HG03558 (cell line): ENCODE measurements at regions not wholly inside any gene's neighbourhood (a gene's known extent, or its start where the extent isn't known, plus 50 kb on each side); places are given as distances from the start of the nearest gene placed in this dataset.
"Not testable (repeated sequence)": the region's sequence is repeated elsewhere in the genome, so short reads cannot be mapped to it uniquely, and the experiment has no call there.

Experiments
- ATAC-seq: cut with Tn5 transposase; IDR thresholded peaks from one replicate; pipeline ENCODE4 v1.9.1; 2021; ENCODE audit warnings: moderate number of reproducible peaks; ENCODE audit not compliant: unreplicated experiment; ENCODE audit errors: extremely low read depth

- no peak for ATAC-seq
These were observed 332.6 kb upstream of the TPK1 start for GRCh38 chr7:145168427-145168826.

DNA sequence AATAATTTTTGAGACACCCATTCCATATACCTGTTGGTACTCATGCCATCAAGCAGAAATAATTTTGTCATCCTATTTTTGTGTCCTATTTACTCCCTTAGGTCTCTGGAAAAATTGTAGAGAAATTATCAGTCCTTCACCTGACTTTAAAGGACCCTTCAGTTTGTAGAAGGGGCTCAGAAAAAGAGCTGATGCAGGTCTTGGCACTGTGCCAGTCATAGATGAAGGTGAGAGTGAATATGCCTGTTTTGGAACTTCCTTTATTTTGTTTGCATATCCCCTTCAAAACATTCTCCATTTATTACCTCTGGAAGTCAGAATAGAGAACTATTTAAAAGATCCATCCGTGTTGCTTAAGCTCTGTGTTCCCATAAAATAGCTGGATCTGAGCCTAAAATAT is 321.0 kb upstream of the TPK1 start:
- ATAC-seq: no peak

- no peak for ATAC-seq
These were observed 316.7 kb upstream of the TPK1 start for GRCh38 chr7:145152589-145152988.

- no peak for ATAC-seq
These were observed 315.8 kb upstream of the TPK1 start for GRCh38 chr7:145151676-145152075.

- no peak for ATAC-seq
These were observed 312.0 kb upstream of the TPK1 start for GRCh38 chr7:145147865-145148264.

DNA sequence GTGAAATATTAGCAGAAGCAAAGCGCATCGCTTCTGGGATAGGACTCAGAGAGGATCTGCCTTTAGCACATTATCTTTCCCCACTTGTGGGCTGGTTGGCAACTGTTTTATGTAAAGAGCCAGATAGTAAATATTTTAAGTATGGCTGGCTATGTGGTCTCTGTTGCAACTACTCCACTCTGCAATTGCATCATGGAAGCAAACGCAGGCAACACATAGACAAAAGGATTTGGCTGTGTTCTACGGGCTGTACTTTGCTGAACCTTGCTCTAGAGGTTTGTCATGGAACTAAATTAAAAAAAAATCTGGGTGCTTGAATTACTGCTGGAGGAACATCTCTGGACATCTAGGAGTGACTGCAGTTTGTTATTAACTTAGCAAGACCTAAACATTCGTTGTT is 307.8 kb upstream of the TPK1 start:
- ATAC-seq: no peak

DNA sequence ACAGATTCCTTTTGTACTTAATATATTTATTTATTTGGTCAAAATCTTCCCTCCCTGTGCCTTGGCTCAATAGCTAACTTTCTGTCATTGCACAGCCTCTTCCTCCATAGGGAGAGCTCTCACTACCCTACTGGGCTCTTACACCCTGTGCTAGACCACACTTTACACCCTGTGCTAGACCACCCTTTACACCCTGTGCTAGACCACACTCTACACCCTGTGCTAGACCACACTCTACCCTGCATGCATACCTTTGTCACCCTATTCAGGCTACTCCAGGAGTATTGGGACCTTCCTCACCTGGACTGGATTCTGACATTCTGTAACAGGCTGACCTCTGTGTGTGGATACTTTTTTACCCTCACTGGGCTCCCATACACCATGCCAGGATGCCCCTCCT is 298.5 kb upstream of the TPK1 start:
- ATAC-seq: no peak

DNA sequence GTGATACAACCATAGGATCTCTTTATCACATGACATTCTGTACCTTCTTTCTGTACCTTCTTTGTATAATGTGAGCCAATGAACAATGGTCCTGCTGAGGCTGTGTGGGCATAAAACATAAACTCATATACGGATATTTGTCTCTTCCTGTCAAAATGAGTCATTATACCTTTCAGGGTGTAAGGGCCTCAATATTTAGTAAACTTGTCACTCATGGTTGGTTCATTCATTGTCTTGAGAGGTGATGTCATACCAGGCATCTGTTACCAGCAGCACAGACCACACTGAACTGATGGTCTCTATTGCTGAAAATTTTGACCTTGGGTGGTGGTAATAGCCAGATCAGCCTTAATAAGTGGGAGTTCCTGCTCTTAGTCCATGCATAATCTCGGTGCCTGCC is 287.6 kb upstream of the TPK1 start:
- no peak for ATAC-seq

DNA sequence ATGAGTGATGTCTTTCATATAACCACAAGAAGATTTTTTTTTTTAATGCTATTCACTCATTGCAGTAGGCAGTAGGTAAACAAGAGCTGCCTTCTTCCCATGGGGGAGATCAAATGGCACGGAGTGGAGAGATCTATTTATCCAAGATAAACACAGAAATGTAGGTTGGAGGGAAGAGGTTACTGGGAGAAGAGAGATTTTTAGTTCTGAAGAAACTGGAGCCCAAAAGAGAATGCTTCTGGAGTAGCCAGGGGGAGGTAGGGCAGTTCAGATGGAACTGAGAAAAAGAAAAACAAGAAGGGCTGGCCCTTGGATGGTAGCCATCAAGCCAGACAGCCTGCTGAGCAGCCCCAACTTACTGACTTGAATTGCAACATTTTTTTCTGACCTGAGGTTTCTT is 270.1 kb upstream of the TPK1 start:
- no peak for ATAC-seq

- no peak for ATAC-seq
These were observed 269.7 kb upstream of the TPK1 start for GRCh38 chr7:145105561-145105960.

GRCh38 chr7:145104400-145104799 is 268.5 kb upstream of the TPK1 start:
- no peak for ATAC-seq

DNA sequence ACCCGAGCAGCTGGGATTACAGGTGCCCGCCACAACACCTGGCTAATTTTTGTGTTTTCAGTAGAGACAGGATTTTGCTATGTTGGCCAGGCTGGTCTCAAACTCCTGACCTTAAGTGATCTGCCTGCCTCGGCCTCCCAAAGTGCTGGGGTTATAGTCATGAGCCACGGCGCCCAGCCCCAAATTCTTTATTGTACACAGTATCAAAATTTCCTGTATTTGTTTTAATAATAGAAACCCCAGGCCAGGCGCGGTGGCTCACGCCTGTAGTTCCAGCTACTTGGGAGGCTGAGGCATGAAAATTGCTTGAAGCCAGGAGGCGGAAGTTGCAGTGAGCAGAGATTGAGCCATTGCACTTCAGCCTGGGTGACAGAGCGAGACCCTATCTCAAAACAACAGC is 266.3 kb upstream of the TPK1 start:
- ATAC-seq: not testable (repeated sequence)

DNA sequence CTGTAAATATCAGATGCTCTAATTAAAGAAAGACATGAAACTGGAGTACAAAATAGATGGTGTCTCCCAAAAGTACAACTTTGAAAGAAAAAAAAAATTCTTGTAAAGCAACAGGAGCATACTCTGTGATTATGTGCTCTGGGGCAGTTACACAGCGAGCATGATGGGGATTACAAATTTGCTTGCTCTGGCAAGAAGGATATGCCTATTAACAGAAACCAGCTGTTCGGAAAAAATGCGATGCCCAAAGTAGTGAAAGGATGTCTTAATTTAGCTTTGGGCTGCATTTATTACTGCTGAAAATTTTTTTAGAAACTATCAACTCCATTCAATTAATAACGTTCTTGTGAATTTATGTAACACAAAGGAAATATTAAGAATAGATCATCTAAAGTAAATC is 256.9 kb upstream of the TPK1 start:
- no peak for ATAC-seq

GRCh38 chr7:145088111-145088745 is 252.4 kb upstream of the TPK1 start:
- ATAC-seq: no peak

DNA sequence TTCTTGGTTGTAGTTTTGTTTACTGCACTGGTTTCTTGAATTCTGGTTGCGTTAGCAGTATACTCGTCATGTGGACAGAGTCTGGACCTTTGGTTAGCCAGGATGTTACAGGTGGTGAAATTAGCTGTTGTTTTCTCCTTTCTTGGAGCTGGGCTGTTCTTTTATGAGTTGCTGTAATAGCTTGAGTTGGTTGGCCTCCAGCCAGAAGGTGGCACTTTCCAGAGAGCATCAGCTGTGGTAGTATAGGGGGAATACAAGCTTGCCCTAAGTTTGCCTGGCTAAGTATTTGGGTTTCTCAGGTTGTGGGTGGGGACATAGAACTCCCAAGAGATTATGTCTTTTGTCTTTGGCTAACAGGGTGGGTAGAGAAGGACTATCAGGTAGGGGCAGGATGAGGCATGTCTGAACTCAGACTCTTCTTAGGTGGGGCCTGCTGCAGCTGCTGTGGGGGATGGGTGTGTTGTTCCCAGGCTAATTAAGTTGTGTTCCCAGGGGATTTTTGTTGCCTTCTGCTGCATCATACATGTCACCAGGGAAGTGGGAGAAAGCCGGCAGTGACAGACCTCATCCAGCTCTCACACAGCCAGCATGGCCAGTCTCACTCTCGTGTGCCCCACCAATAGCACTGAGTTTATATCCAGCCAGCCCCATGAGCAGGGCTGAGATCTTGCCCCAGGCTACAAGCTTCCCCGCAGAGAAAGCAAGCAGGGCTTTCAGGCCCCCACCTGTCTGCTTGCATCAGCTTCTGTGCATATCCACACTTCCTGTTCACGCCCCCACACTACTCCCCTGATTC is 246.7 kb upstream of the TPK1 start:
- no peak for ATAC-seq

DNA sequence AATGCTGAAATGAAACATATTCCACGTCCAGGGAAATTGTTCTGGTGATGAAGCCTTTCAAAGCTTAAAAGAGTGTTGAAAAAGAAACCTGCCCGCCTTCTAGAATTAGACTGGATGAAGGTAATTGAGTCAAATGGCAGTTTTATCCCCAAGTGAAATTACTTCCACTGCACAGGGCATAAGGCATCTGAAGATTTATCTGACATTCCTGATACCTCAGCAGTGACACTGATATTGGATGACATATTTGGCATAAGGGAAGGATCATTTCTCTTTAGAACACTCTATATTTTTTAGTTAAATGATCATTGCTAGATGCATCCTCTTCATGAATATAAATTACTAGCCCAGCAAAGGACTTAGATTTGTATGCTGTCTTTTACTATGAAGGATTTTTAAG is 229.6 kb upstream of the TPK1 start:
- no peak for ATAC-seq

DNA sequence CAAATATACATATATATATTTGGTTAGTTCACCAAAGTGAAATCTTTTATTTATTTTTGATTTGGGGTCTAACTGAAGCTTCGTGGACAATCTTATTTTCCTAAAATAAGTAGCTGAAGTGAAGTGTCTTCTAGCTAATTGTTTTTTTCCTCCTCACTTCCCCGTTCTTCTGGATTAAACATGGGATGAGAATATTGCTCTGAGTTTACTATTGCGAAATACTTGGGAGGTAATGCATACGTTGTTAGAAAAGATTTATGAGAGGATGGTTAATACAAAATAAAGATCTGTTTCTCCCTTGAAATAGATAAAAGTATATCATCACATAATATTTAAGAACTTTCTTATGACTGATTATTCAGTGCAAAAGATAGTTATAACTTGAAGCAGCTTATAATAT is 228.3 kb upstream of the TPK1 start:
- ATAC-seq: no peak

GRCh38 chr7:145053781-145054180 is 217.9 kb upstream of the TPK1 start:
- no peak for ATAC-seq

DNA sequence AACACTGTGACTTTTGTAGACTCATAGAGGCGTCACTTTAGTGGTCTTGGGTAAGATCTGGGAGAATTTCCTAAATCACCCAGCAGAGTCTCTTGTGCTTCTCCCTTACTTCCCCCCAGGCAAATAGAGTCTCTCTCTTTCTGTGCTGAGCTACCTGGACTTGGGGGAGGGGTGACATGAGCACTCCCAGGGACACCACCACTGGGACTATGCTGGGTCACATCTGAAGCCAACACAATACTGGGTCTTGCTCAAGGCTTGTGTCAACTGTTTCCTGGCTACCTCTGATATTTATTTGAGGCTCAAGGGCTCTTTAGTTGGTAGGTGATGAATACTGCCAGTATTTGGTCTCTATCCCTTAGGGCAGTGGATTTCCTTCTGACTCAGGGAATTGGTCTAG is 214.6 kb upstream of the TPK1 start:
- ATAC-seq: no peak

DNA sequence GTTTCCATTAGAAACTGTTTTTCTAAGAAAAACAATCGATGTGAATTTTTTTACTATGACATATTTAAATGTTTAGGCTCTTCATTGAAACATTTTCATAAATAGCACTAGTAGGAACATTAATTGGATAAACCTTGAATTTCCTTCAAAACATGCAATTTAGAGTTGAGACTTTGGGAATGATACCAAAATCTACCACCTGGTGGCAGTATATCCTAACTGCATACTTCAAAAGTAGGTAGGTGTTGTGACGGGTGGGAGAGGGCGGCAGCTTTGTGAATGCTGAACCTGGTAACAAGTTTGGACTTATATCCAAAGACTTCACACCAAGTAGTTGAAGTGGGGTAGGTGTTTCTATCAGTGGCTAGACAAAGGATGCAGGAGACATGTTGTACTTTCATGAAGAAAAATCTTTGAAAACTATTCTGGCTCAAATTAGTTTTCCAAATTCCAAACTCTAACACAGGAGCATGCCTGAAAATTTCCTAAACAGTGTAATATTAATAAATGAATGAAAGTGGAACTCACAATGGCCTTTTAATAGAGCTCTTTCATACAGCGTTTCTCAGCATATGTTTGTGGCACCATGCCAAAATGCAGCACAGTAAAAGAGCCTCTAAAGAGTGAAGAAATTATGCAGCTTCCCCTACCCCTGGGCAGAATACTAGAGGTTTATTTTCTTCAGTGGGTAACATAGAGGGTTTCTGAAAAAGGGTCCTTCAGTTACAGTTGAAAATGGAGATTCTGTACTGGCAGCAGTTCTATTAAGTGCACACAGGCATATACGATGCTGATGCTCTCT is 201.0 kb upstream of the TPK1 start:
- peak; percentile 78 for ATAC-seq

GRCh38 chr7:145031162-145031561 is 195.3 kb upstream of the TPK1 start:
- no peak for ATAC-seq
